Breast epithelium (tissue), 4 donors: ENCODE measurements at regions not wholly inside any gene's neighbourhood (a gene's known extent, or its start where the extent isn't known, plus 50 kb on each side); places are given as distances from the start of the nearest gene placed in this dataset.

Experiments used
- DNase-seq, 2 donors: peaks; one replicate each; pipeline ENCODE4 v3.0.0-alpha.2; 2019; ENCODE audit warnings: low spot score in 2 of 2
- H3K27ac ChIP-seq, 2 donors: fragments of 200-600 bp; sonication (generic) in 1 of 2; one replicate each; pipeline ENCODE4 v1.5.1; 2016 to 2019; ENCODE audit warnings: mild to moderate bottlenecking in 1 of 2
- H3K27me3 ChIP-seq, 2 donors: fragments of 200-600 bp; sonication (generic) in 1 of 2; one replicate each; pipeline versions ENCODE4 v1.5.1 to v1.6.0; 2017 to 2019; ENCODE audit warnings: control low read depth in 1 of 2, mild to moderate bottlenecking in 1 of 2
- H3K36me3 ChIP-seq: fragments of 200-600 bp; one replicate; pipeline ENCODE4 v1.5.1; 2019
- H3K4me1 ChIP-seq, 2 donors: fragments of 200-600 bp; sonication (generic); one replicate each; pipeline ENCODE4 v1.5.1; 2016 to 2019; ENCODE audit warnings: control low read depth in 1 of 2
- H3K4me3 ChIP-seq, 3 donors: fragments of 200-600 bp; sonication (generic); 1 replicate in 2 of 3; 2 replicates in 1 of 3; pipeline ENCODE4 v1.5.1; 2016 to 2019; ENCODE audit warnings: mild to moderate bottlenecking in 3 of 3, moderate library complexity in 2 of 3
- H3K9me3 ChIP-seq, 2 donors: fragments of 200-600 bp; sonication (generic) in 1 of 2; one replicate each; pipeline ENCODE4 v1.5.1; 2016 to 2019; ENCODE audit warnings: control low read depth in 1 of 2
- POLR2A ChIP-seq: fragments of 450-650 bp; IDR thresholded peaks from one replicate; pipeline ENCODE4 v1.6.1; 2016; ENCODE audit warnings: antibody characterized with exemption, mild to moderate bottlenecking, moderate library complexity
- POLR2AphosphoS5 ChIP-seq, 3 donors: sonication (generic); formaldehyde crosslinking; IDR thresholded peaks; one replicate each; pipeline ENCODE4 v1.6.1; 2017; ENCODE audit warnings: antibody characterized with exemption in 3 of 3
- intact Hi-C: fragments of 100-400 bp; cut with DNase I; formaldehyde crosslinking; loops from one replicate; pipeline ENCODE4 v1.15.1; 2023; ENCODE audit warnings: low total_unique reads
- TF ChIP-seq, protein P1 (sequence below), 3 donors: fragments of 450-650 bp; IDR thresholded peaks; one replicate each; pipeline ENCODE4 v1.5.1; 2016 to 2017; ENCODE audit warnings: antibody characterized with exemption in 3 of 3, mild to moderate bottlenecking in 3 of 3, moderate library complexity in 3 of 3

DNA sequence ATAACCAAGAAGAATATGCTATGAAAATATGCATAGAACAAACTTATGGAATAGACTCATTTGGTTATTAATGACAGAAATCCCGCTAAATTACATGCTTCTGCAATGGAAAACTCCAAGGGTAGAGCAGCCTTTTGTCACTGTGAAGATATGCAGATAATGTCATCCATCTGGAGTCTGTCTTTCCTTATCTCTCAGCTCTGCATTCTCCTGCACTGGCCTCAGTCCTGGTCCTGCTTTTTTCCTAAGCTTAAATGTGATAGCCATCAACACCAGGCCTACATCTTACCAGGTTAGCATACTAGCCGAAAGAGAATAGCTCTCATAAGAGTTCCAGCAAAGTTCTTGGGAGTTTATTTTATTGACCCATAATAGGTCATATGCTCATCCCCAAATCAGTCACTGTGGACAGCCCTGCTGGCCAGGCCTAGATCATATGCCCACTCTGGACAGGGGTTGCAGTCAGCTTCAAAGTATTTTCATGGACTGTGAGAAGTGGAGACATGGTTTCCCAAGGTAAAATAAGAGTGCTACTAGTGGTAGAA lies 86.5 kb upstream of the LEF1 start:
- no peak overlapping the region for H3K27ac ChIP-seq
- no peak overlapping the region for H3K4me3 ChIP-seq
- no peaks in the 10 kb centered on the region for H3K4me1 ChIP-seq
- DNase-seq = no peak
- H3K36me3 ChIP-seq = no peaks in the 10 kb centered on the region
- intact Hi-C loops = no loop called here
- no peaks in the 10 kb centered on the region for H3K27me3 ChIP-seq
- H3K9me3 ChIP-seq = no peaks in the 10 kb centered on the region
- TF ChIP-seq POLR2A = no peak
- TF ChIP-seq, protein P1, sequence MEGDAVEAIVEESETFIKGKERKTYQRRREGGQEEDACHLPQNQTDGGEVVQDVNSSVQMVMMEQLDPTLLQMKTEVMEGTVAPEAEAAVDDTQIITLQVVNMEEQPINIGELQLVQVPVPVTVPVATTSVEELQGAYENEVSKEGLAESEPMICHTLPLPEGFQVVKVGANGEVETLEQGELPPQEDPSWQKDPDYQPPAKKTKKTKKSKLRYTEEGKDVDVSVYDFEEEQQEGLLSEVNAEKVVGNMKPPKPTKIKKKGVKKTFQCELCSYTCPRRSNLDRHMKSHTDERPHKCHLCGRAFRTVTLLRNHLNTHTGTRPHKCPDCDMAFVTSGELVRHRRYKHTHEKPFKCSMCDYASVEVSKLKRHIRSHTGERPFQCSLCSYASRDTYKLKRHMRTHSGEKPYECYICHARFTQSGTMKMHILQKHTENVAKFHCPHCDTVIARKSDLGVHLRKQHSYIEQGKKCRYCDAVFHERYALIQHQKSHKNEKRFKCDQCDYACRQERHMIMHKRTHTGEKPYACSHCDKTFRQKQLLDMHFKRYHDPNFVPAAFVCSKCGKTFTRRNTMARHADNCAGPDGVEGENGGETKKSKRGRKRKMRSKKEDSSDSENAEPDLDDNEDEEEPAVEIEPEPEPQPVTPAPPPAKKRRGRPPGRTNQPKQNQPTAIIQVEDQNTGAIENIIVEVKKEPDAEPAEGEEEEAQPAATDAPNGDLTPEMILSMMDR (IDR thresholded peaks at IDR 0.05) = no peak
- TF ChIP-seq POLR2AphosphoS5 (IDR thresholded peaks at IDR 0.05) = no peak

DNA sequence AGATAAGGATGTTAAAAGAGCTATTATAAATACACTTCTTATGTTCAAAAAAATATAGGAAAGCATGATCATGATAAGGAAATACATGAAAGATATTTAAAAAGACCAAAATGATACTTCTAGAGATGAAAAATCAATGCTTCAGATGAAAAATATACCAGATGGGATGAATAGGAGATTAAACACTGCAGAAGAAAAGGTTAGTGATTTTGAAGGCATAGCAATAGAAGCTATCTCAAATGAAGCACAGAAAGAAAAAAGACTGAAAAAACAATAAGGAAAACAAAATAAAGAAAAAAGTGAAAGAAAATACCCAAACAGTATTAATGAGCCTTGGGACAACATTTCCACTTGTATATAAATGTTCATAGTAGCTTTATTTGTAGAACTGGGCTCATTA lies 80.7 kb upstream of the LEF1 start:
- no peaks in the 10 kb centered on the region for H3K4me1 ChIP-seq

DNA sequence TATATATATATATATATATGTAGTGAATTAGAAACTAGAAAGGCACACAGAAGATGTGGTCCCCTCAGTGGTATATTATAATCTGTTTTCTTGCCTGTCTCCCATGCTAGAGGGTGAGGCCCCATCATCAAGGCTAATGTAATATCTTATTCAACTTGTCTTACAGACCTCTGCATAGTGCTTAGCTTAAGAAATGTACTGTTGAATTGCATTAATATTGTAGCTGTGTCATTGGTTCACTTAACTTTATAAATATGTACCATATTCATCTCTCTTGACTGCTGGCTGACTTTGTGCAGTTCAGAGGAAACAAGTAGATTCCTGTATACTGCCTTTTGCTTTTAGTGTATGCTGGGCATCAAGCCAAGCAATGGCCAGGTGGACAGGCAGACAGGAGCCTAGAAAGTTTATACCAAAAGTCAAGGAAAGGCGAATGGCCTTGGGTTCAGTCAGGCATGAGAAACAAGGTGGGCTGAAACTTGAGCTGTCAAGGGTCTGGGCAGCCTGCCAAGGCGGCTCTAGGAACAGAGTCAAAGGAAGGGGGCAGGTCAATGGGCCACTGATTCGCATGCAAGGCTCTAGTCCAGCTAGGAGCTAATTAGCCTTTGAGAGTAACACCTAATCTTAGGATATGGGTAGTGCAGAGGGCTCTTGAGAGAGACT lies 78.8 kb upstream of the LEF1 start:
- Histone ChIP-seq H3K27me3 (no peaks in the 10 kb centered on the region), H3K4me1 (no peaks in the 10 kb centered on the region), H3K4me3 (no peak overlapping the region), H3K36me3 (no peaks in the 10 kb centered on the region), H3K27ac (no peak overlapping the region), H3K9me3 (no peaks in the 10 kb centered on the region)
- TF ChIP-seq, protein P1 (IDR thresholded peaks at IDR 0.05) = no peak
- no peak for TF ChIP-seq POLR2AphosphoS5 (IDR thresholded peaks at IDR 0.05)
- TF ChIP-seq POLR2A = no peak
- DNase-seq = no peak
- intact Hi-C loops = no loop called here

More for the DNA sequence above, 80.7 kb upstream of the LEF1 start:
- intact Hi-C loops = no loop called here
- Histone ChIP-seq H3K27me3 (no peaks in the 10 kb centered on the region), H3K9me3 (no peaks in the 10 kb centered on the region), H3K4me3 (no peak overlapping the region), H3K36me3 (no peaks in the 10 kb centered on the region), H3K27ac (no peak overlapping the region)
- no peak for TF ChIP-seq POLR2A
- TF ChIP-seq, protein P1 (IDR thresholded peaks at IDR 0.05) = no peak
- no peak for TF ChIP-seq POLR2AphosphoS5 (IDR thresholded peaks at IDR 0.05)
- DNase-seq = no peak

DNA sequence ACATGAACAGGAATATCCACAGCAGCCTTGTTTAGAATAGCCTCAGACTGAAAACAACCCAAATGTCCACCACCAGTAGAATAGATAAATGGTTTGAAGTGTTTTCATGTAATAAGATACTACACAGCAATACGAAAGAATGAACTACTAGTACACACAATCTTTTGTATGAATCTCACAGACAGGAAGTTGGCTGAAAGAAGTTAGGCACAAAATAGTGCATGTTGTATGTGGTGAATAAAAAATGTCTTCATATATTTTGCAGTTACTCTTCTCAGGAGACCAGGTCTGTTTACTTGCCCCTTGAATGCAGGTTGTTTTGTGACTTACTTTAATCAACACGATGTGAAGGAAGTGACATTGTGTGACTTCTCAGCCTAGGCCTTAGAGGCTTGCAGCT lies 75.9 kb upstream of the LEF1 start:
- Histone ChIP-seq H3K36me3 (no peaks in the 10 kb centered on the region), H3K27me3 (no peaks in the 10 kb centered on the region), H3K9me3 (no peaks in the 10 kb centered on the region), H3K27ac (no peak overlapping the region), H3K4me1 (no peaks in the 10 kb centered on the region), H3K4me3 (no peak overlapping the region)
- no peak for DNase-seq
- no peak for TF ChIP-seq POLR2A
- TF ChIP-seq, protein P1 (IDR thresholded peaks at IDR 0.05) = no peak
- no peak for TF ChIP-seq POLR2AphosphoS5 (IDR thresholded peaks at IDR 0.05)
- intact Hi-C loops = no loop called here

DNA sequence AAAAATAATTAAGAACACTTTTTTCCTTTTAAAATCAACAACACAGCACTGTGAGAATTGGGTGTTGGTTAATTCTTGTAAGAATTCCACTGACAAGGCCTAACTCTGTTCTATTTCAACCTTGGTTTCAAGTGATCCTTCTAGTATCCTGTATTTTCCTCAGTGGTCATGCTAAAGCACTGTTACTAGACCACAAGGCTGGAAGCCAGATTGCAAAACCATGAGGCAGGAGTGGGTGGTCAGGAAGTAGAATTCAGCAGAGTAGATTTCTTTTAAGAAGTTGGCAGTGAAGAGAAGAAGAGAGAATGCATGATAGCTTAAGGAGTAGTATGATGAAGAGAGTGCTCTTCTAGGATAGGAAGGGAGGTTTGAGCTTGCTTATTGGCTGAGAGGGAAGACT lies 71.6 kb upstream of the LEF1 start:
- TF ChIP-seq POLR2AphosphoS5 (IDR thresholded peaks at IDR 0.05) (no peak), POLR2A (no peak)
- TF ChIP-seq, protein P1 (IDR thresholded peaks at IDR 0.05) = no peak
- Histone ChIP-seq H3K9me3 (no peaks in the 10 kb centered on the region), H3K27ac (no peak overlapping the region), H3K27me3 (no peaks in the 10 kb centered on the region), H3K36me3 (no peaks in the 10 kb centered on the region), H3K4me3 (no peak overlapping the region), H3K4me1 (no peaks in the 10 kb centered on the region)
- DNase-seq = no peak
- intact Hi-C loops = no loop called here
